HG02840 (cell line): ENCODE measurements at regions not wholly inside any gene's neighbourhood (a gene's known extent, or its start where the extent isn't known, plus 50 kb on each side); places are given as distances from the start of the nearest gene placed in this dataset.

Source experiments
- ATAC-seq: cut with Tn5 transposase; IDR thresholded peaks from one replicate; pipeline ENCODE4 v1.9.1; 2021; ENCODE audit warnings: mild to moderate bottlenecking, moderate library complexity, moderate number of reproducible peaks; ENCODE audit not compliant: unreplicated experiment, low FRiP score

DNA sequence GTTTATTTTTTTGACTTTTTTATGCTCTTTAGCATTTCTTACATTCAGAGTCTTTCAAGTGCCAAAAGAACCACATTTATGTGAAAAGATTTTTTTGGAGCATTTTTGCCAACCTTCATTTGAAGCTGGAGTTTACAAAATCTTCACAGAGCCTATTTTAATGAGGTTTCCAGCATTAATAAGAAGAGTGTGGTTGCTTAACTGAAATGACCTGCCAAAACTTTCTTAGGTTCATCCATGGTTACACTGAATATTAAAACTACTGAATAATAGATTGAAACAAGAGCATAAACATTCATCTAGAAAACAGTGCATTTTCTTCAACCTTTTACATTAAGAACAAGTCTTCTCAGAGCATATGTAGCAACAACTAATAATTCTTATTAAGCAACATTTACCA is 672.3 kb upstream of the CXADR start:
- no peak for ATAC-seq

DNA sequence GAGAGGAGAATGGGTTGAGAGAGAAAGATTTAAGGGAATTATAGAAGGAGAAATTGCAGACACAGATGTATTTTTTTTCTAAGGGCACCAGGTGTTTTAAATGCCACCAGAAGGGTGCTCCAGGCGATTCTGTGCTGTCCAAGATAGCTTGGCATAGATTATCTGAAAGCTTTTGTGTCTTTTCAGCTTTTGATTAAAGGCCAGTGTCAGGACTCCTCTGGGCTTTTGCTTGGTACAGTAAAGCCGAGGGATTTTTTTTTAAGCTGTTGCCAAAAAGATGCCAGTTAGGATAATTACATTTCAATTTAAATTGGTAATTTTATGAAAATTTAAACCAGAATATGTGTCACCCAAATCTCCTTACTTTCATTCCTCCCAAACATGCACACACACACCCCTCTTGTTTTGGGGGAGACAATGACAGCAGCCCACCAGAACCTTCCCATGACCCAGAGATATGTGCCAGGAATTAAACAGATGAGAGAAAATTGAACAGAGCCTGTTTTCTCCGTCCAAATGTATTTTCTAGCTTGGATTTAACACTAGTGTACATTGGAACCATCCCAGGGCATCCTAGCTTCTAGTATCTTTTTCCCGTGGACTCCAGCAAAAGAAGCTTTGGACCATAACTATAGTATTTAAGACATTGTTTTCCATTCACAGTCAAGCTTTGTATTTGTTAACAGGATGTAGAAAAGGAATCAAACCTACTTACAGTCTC is 670.7 kb upstream of the CXADR start:
- no peak for ATAC-seq

DNA sequence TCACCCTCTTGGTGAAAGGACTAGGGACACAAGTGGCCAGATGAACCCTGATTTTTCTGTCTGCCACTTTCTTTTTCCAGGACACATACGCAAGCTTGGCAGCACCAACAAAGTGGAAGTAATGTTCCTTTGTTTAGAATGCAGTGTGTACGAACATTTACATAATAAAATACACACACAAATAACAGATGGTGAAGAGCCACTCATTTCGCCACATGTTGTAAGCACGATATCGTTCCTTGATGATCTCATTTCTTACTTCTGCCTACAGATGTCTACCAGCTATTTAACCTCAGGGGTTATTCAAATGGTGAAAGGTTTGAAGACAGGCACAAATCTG is 670.2 kb upstream of the CXADR start:
- ATAC-seq, result no peak

DNA sequence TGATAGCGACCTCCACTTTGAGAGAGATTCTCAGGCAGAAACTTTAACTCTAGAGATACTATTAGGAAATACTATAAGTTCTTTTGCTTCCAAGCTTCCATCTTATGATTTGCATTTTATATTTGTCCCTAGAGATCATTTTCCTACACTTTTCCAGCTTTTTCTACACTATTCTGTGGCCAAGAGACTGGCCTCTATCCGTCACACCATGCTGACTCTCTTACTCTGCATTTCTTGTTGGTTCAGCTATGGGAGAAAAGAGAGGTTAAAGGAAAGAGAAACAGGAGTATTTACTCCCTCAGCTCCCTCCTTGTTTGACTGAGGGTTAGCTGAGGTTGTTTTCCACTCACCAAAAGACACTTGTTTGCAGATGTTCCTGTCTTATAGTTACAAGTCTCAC is 665.6 kb upstream of the CXADR start:
- ATAC-seq, result no peak

DNA sequence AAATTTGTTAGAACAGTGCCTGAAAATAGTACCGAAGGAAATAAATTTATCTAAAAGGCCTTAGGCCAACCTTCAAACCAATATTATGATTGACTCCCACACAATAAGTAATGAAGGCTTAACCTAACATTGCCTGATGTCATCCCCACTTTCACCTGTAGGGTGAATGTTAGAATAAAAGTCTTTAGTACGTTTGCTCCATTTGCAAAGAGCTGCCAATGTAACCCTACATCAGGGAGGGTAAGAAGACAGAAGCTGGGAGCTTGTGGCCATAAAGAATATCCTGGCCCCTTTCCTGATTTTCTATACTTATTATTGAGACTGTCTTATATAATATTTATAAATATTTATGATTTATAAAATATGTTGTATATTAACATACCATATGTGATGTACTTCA is 661.8 kb upstream of the CXADR start:
- no peak for ATAC-seq

DNA sequence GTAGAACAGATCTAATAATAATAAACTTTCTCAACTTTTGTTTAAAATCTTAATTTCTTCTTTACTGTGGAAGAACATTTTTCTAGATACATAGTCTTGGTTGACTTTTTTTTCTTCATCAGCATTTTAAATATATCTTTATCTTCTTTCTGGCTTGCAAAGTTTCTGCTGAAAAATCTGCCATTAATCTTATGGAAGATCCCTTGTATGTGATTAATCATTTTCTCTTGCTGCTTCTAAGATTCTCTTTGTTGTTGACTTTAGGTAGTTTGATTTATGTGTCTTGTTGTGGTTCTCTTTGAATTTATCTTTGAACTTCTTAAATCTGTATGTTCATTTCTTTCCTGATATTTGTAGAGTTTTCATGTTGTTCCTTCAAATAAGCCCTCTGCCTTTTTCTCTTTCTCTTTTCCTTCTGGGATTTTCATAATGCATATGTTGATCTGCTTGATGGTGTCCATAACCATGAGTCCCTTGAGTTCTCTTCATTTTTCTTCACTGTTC is 657.6 kb upstream of the CXADR start:
- no peak for ATAC-seq

DNA sequence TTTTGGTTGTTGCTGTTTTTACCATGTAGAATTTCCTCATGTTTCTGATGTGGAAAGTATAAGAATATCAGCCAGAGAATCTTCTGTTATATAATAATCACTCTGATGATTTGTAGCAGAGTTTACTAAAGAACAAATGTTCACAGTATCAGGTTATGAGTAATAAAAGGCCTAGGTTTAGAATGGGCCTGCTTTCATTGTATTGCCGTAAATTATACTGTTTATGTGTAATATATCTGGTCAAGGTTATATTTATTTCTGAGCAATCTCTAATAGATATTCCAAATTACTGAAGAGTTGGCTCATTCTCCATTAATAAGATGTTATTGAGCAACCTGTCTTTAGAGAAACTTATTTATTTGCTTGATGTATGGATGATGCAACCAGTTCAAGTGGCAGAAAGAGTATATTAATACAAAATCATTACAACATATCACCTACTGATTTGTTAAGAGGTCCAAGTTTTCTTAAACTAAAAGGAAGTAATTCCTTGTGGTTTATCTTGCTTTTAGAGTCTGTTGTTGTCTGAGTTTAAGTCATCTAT is 649.4 kb upstream of the CXADR start:
- no peak for ATAC-seq

DNA sequence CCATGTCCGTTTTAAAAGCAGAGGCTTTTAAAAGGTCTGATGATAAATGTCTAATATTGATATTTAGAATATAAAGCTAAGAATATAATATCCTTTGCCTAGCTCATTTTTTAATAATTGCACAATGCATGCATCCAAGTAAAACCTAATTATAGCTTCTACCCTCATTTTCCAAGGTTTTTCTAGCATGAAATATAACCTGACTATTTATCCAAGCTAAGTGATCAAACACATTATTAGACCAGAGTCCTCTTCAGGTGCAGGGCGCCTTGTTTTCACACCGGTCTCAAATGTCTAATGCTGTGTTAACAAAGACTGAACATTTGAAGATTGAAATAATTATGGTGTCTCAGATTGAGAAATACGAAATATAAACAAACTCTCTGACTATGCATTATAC is 648.9 kb upstream of the CXADR start:
- no peak for ATAC-seq

DNA sequence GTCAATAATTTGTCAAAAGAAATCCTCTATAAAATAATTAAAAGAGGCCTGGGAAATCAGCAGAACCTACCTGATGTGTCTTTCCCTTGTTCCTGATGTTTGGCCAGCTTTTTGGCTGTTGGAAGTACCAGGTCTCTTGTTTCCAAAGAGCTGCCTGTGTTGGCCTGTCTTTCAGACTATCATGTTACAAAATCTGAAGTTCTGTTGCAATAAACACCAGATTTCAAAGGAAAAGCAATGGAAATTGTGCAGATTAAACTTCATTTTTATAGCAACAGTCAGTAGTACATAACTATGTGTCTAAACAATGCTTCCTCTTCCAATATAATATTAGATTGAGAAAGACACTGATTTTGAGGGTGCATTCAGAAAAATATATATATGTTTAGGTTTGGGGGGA is 647.2 kb upstream of the CXADR start:
- no peak for ATAC-seq

DNA sequence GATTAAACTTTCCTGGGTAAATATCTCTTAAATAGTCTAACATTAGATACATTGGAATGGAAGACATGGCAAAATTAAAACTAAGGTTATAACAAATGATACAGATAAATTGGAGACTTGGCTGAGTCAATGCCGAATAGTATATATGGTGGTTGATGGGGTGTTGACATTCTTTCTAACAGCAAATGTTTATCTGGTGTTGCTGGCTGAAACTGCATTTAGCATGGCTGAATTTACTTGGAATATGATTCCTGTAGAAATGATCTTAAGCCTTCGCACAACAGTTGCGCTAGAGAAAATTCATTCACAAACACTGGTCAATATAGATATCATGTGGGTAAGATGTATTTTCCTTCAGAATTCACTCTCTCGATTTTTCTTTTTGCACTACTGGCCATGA is 646.0 kb upstream of the CXADR start:
- no peak for ATAC-seq

DNA sequence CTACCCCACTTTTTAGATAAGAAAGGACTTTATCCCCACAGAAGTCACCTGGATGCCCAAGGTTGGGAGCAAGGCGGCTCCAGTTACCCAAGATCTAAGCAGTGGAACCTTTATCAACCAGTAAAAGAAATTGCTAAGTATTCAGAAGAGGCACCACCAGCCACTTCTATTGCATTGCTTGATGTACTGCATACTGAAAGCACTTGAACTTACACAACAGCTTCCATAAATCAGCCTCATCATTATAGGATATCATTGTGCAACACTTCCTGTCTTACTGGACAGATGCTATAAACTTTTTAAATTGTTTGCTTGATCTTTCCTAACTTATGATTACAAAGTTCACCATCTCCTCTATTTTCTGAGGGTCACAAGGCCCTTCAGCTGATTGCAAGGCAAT is 642.7 kb upstream of the CXADR start:
- ATAC-seq, result no peak

DNA sequence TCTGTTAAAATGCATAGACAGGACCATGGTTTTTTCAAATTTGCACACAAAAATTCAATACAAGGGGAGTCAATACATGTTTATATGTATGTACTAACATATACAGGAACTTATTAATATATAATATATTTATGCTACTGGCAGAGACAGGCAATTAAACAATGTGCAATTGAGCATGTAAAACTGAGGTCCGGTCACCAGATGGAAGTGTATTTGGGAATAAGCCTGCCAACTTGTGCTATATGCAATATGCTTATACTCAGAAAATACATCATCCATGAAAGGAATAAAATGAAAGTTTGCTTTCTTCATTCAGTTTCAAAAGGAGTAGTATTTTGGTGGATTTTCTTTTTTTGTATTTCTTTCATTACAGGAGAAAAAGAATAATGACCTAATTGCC is 640.2 kb upstream of the CXADR start:
- ATAC-seq, result no peak

DNA sequence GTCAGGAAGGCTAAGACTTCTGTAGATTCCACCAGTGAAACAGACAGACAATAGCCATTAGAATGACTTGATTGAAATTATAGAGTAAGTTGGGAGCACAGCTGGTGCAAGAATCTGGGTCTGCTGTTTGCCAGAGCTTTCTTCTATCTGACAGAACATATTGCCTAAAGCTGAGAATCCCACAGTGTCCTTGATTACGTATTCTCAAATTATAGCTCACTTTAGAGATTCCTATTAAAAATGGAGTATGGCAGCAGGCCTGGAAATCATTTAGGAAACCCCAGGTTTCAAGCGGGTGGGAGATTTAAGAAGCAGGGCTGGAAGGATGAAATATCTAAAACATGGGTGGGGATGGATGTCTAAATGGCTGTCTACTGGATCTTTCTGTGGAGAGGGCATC is 639.7 kb upstream of the CXADR start:
- ATAC-seq, result no peak

DNA sequence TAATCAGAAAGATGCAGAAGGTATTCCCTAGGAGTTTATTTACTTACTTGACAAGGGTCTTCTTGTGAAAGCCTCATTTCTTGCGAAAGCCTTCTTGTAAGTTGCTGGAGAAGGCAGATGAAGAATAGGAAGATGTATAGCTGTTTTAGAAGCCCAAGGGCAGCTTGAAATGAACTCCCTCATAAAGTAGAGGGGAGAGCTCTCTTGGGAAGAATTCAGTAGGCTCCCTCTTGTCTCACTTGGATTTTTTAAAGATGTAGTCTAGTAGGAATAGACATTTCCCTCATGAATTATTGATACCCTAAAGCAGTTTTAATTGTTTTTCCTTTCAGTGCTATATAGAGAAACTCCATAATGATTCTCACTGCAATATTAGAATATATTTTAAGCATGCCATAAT is 639.2 kb upstream of the CXADR start:
- no peak for ATAC-seq

DNA sequence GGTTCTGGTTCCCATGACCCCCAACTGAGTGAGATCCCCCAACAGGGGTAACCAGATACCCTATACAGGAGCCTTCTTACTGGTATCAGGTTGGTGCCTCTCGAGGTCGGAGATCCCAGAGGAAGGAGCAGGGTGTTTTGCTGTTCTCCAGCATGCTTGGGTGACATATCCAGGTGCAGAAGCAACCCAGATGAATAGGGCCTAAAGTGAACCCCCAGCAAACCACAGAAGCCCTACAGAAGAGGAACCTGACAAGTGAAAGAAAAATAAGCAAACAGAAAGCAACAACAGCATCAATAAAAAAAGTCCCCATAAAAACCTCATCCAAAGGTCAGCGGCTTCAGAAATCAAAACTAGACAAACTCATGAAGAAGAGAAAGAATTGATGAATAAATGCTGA is 633.4 kb upstream of the CXADR start:
- no peak for ATAC-seq

DNA sequence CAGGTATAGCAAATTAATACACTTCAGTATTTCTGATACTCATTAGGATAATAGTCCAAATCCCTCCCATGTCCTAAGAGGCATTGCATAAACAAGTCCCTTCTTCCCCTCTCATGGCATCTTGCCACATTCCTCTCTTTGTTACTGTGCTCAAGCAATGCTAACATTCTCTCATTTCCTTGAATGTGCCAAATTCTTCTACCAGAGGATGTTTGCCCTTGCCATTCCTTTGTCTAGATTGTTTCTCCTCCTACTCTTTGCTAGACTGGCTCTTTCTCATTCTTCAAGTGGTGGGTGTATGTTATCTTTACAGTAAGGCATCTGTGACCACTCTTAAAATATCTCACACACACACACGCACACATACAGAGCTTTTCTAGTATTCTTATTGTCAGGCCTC is 621.0 kb upstream of the CXADR start:
- ATAC-seq, result no peak

DNA sequence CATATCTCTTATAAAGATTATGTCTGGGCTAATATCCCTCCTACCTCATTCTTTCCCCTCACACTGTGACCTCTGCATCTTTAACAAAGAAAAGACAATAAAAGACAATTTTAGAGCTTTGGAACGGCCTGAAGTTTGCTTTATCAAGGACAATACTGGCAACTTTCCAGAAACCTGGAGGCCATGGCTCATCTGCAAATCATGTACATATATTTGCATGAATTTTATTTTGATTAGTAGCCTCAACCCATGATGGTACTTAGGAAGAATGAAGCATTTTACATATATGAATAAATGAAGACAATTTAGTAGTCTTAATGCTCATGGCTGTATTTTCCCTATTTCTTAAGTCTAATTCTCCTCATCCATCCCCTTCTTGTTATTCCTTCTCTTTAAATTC is 612.2 kb upstream of the CXADR start:
- no peak for ATAC-seq

DNA sequence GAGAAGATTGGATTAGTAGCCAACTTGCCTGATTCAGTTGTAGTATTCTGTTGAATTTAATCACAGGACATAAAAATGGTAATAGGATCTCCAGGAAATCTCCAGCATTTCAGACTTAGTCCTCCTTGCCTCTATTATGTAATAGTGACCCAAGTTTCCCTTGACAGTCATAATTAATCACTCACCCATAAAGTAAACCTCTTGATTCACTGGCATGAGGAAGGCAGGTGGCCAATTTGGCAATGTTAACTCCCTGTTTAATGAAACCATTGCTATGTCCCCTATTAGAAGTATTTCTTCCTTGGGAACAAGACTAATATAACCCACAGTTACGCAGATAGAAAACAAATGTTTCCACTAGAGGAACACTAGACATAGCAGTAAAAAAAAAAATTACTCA is 604.8 kb upstream of the CXADR start:
- no peak for ATAC-seq

DNA sequence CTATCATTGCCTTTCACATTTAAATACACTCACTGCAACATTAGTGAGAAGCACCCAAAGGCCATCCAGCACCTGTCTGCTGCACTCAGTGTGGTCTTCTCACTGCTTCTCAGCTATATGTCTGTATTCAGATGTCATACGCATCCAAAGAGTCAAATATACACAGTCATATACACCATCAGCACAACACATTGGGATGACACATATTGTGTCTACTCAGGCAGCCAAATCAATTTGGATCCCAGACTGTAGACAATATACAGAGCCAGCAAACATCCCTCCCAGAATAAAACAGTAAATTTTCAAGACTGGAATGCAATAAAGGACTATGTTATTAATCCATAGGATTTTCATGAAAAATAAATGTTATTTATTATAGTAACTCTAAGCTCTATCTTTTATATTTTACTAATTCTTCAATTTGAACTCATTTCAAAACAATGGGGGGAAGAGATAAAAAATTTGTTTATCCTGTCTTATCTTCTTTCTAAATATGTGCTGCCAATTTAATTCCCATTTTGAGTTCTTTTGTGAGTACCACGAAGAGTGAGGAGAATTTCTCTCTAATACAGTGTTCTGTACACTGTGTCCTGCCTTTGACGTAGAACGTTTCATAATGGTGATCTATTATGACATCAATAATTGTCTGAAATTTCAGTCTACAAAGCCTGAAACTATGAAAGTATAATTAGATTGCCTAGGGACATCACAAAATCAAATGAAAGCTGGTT is 602.2 kb upstream of the CXADR start:
- ATAC-seq, result no peak

DNA sequence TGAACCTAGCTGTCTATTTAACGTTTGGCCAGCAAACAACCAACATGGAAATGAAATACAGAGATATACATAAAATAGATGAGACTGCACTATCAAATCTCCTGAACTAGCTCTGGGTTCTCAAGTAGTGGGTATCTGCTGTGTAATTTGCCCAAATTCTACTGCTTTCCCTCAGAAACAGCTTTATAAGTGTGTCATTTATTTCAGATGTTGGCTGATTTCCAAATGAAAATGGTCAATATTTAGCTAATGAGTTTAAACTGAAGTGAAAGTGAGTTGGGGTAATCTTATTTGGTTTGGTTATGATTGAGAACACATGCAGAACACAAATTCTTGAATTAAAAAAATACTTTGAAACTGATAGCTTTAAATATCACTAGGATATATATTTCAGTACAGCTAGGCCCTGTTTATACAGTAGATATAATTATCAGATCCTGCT is 601.7 kb upstream of the CXADR start:
- ATAC-seq, result no peak

DNA sequence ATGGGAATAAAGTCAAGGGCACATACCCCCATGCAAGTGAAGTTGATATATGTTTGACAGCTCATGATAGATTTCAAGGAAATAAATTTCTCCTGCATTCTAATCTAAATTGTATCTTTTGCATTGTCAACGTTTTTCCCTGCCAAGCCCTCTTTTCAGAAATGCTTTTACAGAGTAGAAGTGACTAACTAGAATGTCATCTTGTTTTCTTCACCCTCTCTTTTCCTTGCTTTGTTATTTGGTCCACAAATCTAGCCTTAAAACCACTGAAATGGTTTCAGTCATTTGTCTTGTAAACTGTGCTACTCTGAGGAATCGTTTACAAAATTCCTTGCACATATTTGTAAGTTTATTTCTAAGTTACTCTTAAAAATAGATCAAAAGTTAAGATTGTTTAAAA is 600.8 kb upstream of the CXADR start:
- ATAC-seq, result no peak

DNA sequence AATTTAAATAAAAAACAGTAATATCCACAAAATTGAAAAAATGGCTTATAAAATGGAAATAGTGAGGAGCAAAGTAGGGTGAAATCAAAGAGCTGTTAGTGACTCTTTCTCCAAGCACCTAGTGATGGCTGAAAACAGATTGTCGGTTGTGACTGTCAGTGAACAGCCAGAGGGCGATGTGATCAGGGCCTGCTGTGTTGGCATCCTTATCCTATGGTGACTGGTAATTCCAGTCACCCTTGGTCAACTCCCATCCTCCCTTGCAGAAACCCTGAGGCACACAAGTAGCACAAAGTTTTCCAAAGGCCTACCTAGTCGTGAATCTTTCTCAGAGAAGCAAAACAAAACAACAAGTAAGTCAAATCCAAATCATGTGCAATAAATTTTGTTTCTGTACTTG is 599.8 kb upstream of the CXADR start:
- ATAC-seq, result no peak
